ENCODE measurements at regions not wholly inside any gene's neighbourhood (a gene's known extent, or its start where the extent isn't known, plus 50 kb on each side); places are given as distances from the start of the nearest gene placed in this dataset.

- no peak for TF ChIP-seq CTCF (IDR thresholded peaks at IDR 0.05; ENCODE audit: low read depth, low read length, missing input control)
- no peak for TF ChIP-seq REST (IDR thresholded peaks at IDR 0.05)
- TF ChIP-seq GABPA (IDR thresholded peaks at IDR 0.05 in 1 of 2, conservative IDR thresholded peaks at IDR 0.05 in 1 of 2), result no peak
- TF ChIP-seq EGR1 (IDR thresholded peaks at IDR 0.05; ENCODE audit: low read depth in 2 of 2), result no peak
- TF ChIP-seq MAX (IDR thresholded peaks at IDR 0.05), result no peak
- no peak for TF ChIP-seq FOXA2 (IDR thresholded peaks at IDR 0.05)
- no peak for TF ChIP-seq RXRA (IDR thresholded peaks at IDR 0.05)
Measured at GRCh38 chr18:22339913-22340312, 77.8 kb downstream of the CTAGE1 start.

Data from liver (tissue), 3 donors.